Right lobe of liver (tissue), 6 donors: ENCODE measurements at regions not wholly inside any gene's neighbourhood (a gene's known extent, or its start where the extent isn't known, plus 50 kb on each side); places are given as distances from the start of the nearest gene placed in this dataset.

Experiments
- ATAC-seq, 4 donors: fragments of 200-7000 bp; cut with Tn5 transposase; one replicate each; pipeline ENCODE4 v1.9.1; 2020; ENCODE audit warnings: mild to moderate bottlenecking in 4 of 4, moderate library complexity in 4 of 4
- DNase-seq, 3 donors: peaks; one replicate each; pipeline ENCODE4 v3.0.0-alpha.2; 2020
- H3K27ac ChIP-seq, 3 donors: fragments of 200-600 bp; one replicate each; pipeline ENCODE4 v1.8.0; 2022
- H3K27me3 ChIP-seq, 2 donors: fragments of 200-600 bp; one replicate each; pipeline ENCODE4 v1.8.0; 2022
- H3K36me3 ChIP-seq, 4 donors: fragments of 200-600 bp; sonication (generic) in 1 of 4; one replicate each; pipeline versions ENCODE4 v1.5.1 to v1.8.0; 2017 to 2022; ENCODE audit warnings: control low read depth in 1 of 4
- H3K4me1 ChIP-seq, 4 donors: fragments of 200-600 bp; sonication (generic) in 1 of 4; one replicate each; pipeline versions ENCODE4 v1.5.1 to v1.8.0; 2017 to 2022; ENCODE audit warnings: control low read depth in 1 of 4
- H3K4me3 ChIP-seq, 3 donors: fragments of 200-600 bp; one replicate each; pipeline ENCODE4 v1.8.0; 2022
- H3K9me3 ChIP-seq, 4 donors: fragments of 200-600 bp; sonication (generic) in 1 of 4; one replicate each; pipeline versions ENCODE4 v1.5.1 to v1.8.0; 2017 to 2022; ENCODE audit warnings: control low read depth in 1 of 4
- POLR2A ChIP-seq: fragments of 450-650 bp; IDR thresholded peaks from one replicate; pipeline ENCODE4 v1.6.1; 2017; ENCODE audit warnings: antibody characterized with exemption, mild to moderate bottlenecking
- WGBS: methylation state at CpG from one replicate; pipeline ENCODE4 v1.1.6; 2018; ENCODE audit warnings: low coverage, low lambda C conversion rate; ENCODE audit not compliant: insufficient coverage; ENCODE audit errors: missing lambda C conversion rate; 5-methylcytosine and 5-hydroxymethylcytosine counted together
- intact Hi-C, 2 donors: fragments of 100-400 bp; cut with DNase I; formaldehyde crosslinking; loops; one replicate each; pipeline versions ENCODE4 v1.11.2 to v1.14.1; 2022
- TF ChIP-seq, protein P1 (sequence below), 4 donors: fragments of 200-600 bp in 3 of 4; fragments of 450-650 bp in 1 of 4; IDR thresholded peaks; one replicate each; pipeline versions ENCODE4 v1.5.1 to v1.8.0; 2016 to 2022; ENCODE audit warnings: antibody characterized with exemption in 4 of 4, mild to moderate bottlenecking in 2 of 4
- donor health status: DM: no; HTN: yes; CAD: no.
- donor health status: DM: no; HTN: no; CAD: no.
- donor health status: DM: no; HTN: no; CAD: no.
- donor health status: DM: no; HTN: yes; CAD: no.
- donor health status: DM: no; HTN: yes; CAD: no.

DNA sequence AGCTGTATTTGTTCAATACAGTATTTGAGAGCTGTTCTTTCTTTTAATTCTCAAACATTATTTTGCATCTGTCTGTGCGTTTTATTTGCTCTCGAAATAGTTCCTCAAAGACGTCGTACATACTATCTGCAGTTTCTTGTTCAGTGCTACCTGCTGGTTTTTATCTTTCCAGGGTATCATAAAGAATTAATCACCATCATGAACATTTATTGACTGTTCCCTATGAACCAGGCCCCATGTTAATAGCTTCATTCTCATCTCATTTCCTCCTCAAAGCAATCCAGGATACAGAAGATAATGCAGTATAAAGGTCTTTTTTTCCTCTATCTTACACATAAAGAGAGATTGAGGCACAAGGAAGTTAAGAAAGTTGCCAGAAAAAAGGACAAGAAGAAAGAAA lies 211.8 kb downstream of the DACT1 start:
- no peak for ATAC-seq
- no peaks in the 10 kb centered on the region for H3K9me3 ChIP-seq

DNA sequence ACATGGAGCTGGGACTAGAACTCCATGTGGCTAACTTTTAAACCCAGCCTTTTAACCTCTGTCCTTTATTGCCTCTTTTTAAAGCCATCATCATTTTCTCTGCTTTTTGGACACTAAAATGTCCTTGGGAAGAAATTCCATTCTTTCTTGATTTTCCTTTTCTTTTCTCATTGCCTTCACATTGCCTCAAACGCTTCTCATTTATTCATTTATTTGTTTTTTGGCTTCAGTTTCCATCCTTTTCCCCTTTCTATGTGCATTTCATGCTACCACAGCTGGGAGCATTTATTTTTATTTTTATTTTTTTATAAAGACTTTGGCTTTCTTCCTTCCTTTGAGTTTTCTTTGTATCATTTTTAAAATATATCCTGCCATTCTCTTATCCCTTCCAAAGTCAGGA lies 212.2 kb downstream of the DACT1 start:
- TF ChIP-seq, protein P1, sequence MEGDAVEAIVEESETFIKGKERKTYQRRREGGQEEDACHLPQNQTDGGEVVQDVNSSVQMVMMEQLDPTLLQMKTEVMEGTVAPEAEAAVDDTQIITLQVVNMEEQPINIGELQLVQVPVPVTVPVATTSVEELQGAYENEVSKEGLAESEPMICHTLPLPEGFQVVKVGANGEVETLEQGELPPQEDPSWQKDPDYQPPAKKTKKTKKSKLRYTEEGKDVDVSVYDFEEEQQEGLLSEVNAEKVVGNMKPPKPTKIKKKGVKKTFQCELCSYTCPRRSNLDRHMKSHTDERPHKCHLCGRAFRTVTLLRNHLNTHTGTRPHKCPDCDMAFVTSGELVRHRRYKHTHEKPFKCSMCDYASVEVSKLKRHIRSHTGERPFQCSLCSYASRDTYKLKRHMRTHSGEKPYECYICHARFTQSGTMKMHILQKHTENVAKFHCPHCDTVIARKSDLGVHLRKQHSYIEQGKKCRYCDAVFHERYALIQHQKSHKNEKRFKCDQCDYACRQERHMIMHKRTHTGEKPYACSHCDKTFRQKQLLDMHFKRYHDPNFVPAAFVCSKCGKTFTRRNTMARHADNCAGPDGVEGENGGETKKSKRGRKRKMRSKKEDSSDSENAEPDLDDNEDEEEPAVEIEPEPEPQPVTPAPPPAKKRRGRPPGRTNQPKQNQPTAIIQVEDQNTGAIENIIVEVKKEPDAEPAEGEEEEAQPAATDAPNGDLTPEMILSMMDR (IDR thresholded peaks at IDR 0.05) = no peak
- no peaks in the 10 kb centered on the region for H3K4me1 ChIP-seq
- H3K27me3 ChIP-seq = no peaks in the 10 kb centered on the region
- no peak for DNase-seq
- H3K4me3 ChIP-seq = no peak overlapping the region
- no peak overlapping the region for H3K27ac ChIP-seq
- no peaks in the 10 kb centered on the region for H3K9me3 ChIP-seq
- intact Hi-C loops = no loop called here
- ATAC-seq = no peak
- H3K36me3 ChIP-seq = no peaks in the 10 kb centered on the region
- 17% methylated on average over 1 of the region's 1 CpG for WGBS

More for the DNA sequence above, 211.8 kb downstream of the DACT1 start:
- no peak for DNase-seq
- 88% methylated on average over 4 of the region's 4 CpGs for WGBS
- TF ChIP-seq, protein P1 (IDR thresholded peaks at IDR 0.05) = no peak
- TF ChIP-seq POLR2A = no peak
- H3K4me1 ChIP-seq = no peaks in the 10 kb centered on the region
- intact Hi-C loops = no loop called here
- no peak overlapping the region for H3K4me3 ChIP-seq
- no peak overlapping the region for H3K27ac ChIP-seq
- H3K27me3 ChIP-seq = no peaks in the 10 kb centered on the region
- no peaks in the 10 kb centered on the region for H3K36me3 ChIP-seq

DNA sequence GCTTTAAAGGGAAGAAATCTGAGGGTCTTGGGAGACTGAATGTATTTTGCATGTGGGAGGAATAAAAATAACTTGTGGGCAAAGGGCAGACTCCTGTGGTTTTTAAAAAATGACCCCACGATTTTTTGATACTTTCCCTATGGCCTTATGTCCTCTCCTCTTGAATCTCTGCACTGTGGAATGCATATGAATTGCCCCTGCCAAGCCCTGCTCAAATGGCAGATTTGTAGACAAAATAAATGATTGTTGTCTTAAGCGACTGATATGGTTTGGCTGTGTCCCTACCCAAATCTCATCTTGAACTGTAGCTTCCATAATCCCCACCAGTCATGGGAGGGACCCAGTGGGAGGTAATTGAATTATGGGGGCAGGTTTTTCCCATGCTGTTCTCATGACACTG lies 223.8 kb downstream of the DACT1 start:
- no peaks in the 10 kb centered on the region for H3K9me3 ChIP-seq
- H3K27ac ChIP-seq = no peak overlapping the region
- no peak for TF ChIP-seq POLR2A
- TF ChIP-seq, protein P1 (IDR thresholded peaks at IDR 0.05) = no peak
- no peaks in the 10 kb centered on the region for H3K27me3 ChIP-seq
- DNase-seq (no peak), ATAC-seq (no peak)
- intact Hi-C loops = no loop called here
- no peaks in the 10 kb centered on the region for H3K4me1 ChIP-seq
- H3K4me3 ChIP-seq = no peak overlapping the region
- 36% methylated on average over 1 of the region's 2 CpGs for WGBS
- H3K36me3 ChIP-seq = no peaks in the 10 kb centered on the region

- no peak overlapping the region for H3K27ac ChIP-seq
- H3K9me3 ChIP-seq = no peaks in the 10 kb centered on the region
- no peaks in the 10 kb centered on the region for H3K4me1 ChIP-seq
- intact Hi-C loops = no loop called here
- H3K4me3 ChIP-seq = no peak overlapping the region
- ATAC-seq = no peak
- TF ChIP-seq POLR2A = no peak
- TF ChIP-seq, protein P1 (IDR thresholded peaks at IDR 0.05) = no peak
- no peak for DNase-seq
- WGBS = 35% methylated on average over 2 of the region's 2 CpGs
- no peaks in the 10 kb centered on the region for H3K27me3 ChIP-seq
- no peaks in the 10 kb centered on the region for H3K36me3 ChIP-seq
Observed at GRCh38 chr14:58862416-58863160, 224.8 kb downstream of the DACT1 start.
